SKM-1 (cell line): ENCODE measurements at regions not wholly inside any gene's neighbourhood (a gene's known extent, or its start where the extent isn't known, plus 50 kb on each side); places are given as distances from the start of the nearest gene placed in this dataset.

Experiments used
- DNase-seq: peaks from one replicate; lab custom pipeline; 2025; ENCODE audit not compliant: unreplicated experiment; lab: John Stamatoyannopoulos, UW

DNA sequence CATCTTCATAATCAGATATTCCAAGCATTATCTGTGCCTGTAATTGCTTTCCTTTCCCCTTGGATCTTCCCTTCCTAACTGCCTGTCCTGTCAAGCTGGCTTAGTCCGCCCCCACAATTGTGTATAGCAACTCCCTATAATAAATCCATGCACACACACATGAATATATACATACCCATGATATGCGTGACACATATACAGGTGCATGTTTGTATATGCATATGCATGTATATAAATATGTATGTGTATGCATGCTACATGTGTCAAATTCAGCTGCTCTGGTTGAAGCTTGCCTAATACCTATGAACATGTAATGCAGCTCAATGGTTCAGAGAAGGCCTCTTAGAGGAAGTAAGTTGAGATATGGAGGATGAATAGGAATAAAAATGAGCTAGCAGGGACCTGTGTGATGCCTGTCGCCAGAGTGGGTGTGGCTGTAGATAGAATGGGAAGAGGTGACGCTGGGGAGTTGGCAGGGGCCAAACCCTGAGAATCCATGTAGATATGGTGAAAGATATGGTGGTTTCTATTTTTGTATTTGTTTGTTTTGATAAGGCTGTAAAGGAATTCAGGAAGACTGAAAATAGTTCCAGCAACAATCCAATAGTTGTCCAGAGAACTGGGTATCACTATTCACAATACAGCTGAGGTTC is 595.0 kb upstream of the BOD1L1 start:
- no peak for DNase-seq

DNA sequence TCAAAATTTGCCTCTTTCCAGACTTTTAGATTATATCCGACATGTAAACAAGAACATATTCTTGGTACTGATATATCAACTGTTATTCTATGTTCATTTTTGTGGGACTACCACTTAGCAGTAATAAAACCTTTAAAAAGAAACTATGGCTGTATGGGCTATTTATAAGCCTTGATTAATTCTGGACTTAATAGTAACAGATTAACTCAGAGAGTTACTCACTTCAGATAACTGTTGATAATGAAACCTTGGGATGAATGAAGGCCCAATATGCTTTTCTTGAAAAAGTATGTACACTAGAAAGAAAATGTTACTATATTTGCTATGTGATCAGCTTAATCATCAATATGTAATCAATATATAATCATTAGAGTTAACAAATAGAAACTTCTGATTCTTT is 595.9 kb upstream of the BOD1L1 start:
- DNase-seq, result no peak

DNA sequence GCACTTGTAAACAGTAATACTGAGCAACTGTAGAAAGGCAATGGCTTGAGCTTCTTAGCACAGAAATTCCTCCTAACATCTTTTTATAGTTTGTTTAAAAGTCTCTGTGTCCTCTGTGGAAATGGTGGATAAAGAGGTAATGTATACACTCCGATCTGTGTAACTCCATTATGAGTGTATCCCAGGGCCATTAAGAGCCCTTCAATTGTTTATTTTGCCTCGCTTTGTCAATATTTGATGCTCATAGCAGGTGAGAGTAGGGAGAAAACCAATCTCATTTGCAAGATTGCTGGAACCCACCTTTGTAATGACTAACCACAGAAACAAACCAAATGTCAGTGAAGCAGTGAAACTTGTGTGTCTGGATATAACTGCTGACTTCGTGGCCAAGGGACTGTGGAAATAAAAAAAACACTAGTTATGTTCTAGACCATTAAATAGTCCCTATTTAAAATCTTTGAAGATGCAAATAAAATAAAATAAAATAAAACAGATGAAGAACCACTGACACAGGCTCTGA is 598.2 kb upstream of the BOD1L1 start:
- no peak for DNase-seq

DNA sequence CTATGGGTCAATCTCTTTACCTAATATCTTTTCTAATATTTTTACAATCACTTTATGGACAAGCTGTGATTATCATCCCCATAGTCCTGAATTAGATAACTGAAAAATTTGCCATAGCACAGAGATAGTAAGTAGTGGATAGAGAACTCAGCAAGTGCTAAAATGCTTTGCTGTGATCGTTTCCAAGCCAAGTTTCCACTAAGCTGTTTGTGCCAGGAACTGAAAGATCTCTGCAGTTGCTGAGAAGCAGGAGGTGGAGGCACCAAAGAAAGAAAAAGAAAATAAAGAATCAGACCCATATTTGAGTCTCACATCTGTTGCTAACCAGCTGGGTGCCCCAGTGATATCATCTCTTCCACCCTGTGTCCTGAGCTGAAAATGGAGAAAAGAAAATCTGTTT is 605.6 kb upstream of the BOD1L1 start:
- no peak for DNase-seq

DNA sequence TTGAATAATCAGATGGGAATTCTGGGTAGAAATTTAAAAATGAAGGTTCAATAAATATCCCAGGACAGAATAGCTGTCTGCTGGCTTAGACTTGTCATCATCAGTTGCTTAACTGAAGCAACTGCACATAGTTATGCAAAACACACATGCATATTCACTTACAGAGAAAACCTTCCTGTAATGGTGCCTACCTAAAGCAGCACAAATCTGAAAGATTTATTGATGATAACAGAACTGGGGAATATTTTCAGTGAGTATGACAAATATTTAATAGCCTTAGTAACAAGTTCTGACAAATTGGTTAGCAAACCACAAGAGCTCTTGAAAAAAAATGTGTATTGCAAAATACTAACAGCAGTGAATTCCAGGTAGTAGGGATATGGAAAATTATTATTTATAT is 606.8 kb upstream of the BOD1L1 start:
- DNase-seq, result no peak

DNA sequence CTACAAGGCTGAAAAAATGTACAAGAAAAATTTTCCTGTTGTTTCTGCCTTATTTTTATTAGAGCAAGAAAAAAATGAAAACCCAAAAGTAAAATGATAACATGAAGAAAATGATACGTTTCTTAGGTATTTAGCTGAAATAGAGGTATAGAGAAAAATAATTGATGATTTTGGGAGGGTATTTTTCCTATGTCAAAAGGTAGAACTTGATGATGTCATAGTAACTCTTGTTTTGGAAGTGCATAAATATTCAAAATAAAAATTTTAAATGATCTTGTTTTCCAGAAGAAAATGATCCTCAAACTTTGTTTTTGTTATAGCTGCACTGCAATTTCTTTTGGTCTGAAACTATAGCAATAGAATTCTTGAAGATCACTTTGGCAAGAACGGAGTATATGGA is 608.8 kb upstream of the BOD1L1 start:
- DNase-seq, result no peak

DNA sequence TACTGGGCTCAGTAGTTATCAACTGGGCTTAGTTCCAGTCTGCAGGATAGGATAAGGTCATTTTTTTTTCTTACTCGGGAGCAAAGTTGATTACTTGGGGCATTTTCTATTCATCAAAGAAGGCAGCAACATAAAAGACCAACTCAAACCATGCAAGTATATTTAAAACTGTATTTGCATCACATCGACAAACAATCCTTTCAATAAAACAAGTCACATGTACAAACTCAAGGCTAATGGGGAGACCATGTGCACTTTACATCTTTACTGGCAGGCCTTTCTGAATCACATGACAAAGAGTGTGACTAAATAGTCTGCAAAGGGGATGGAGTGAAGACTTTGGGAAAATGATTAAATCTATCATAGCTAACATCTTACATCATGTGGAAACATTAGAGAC is 610.4 kb upstream of the BOD1L1 start:
- DNase-seq, result no peak

DNA sequence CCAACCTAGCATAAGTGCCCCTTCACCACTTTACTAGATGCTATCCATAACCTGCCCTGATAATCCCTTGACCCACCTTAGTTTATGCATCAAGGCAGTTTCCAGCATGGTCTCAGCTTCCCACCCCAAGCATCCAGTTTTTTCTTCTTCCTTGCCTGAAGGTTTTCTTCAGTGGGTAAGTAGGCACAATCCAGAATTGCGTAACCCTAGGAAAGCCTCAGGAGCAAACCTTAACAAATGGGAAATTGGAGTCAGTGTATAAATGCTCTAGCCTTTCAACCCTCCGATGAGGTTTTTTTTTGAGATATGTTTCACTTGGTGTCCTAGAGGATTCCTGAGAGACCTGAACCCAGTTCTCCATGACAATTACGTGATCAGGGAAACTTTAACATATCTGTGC is 614.0 kb upstream of the BOD1L1 start:
- no peak for DNase-seq

DNA sequence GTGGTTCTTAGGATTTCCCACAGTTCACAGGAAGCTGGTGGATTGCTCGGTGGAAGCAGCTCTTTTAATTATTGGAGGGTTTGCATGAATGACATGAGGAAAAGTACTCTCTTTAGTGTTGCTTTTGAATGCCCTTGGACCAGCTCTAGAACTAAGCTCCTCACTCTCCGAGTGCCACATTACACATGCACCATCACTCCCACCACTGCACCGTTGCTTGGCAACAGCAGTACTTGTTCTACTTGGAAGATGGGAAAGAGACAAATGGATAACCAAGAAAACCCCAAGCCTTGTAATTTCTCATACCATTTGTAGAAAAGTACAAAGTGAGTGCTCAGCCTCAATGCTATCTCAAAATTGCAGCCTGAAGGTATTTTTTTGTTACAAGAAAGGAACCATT is 620.2 kb upstream of the BOD1L1 start:
- no peak for DNase-seq

DNA sequence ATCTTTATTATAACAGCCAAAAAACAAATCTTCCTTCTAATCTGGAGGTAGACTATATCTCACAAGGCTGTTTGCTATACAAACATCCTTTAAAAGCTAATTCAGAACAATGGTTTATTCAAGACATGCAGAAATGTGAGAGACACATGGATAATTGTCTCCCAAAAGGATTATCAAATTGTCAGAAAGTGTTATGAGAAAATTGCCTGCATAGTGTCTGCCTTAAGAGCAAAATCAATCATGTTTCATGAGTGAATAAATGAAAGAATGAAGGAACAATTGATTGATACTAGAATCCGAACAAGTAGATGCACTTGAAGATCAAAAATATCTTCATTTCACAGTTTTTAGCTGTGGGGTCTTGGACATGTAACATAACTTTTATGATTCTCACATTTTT is 621.7 kb upstream of the BOD1L1 start:
- no peak for DNase-seq

DNA sequence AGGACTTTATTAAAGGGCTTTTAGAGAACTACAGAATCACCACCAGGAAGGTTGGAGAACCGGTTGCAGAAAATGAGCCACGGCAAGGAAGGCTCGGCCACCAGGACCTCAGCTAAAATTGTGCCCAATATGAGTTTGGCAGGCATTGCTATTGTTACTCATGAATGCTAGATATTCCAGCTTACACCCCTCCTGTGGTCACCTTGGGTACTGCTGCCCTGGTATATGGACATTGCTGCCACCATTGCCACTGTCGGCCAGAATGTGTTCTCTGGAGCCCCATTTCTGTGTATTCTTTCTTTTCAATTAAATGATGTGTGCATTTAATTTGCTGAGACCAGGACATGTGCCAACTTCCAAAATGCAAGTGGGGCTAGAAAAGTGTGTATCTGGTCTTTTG is 626.7 kb upstream of the BOD1L1 start:
- DNase-seq, result no peak

DNA sequence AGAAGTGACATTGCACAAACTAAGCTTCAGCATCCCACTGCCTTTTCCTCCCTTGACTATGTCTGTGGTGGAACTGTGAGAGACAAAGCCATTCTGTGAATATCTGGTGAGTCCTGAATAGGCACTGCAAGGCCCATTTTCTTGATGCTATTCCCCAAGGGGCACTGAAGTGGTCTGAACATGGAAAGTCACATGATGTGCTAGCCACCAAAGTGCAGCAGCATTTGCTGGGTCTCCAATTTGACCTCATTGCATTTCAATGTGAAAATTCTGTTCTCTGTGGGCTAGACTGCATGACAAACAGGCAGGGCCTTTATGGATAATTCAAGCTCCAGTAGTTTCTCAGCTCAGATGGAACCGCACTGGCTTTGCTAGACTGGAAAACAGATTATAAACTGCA is 627.4 kb upstream of the BOD1L1 start:
- DNase-seq, result no peak

DNA sequence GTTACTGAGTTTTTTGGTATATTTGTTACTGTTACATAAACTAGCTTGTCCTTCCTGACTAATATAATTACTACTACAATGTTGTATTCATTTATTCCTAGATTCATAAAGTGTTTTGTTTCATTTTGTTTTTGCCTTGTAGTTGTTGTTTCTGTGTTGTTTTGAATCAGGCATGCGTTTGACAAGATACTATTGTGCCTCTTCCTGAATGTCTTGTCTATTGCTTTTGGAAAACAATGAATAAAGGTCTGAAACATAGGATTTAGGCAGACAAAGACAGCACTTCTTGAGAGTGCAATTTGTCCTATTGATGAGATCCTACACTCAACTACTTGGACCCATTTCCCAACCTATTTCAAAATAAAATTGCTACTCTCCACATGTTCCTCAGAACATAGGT is 630.4 kb upstream of the BOD1L1 start:
- DNase-seq, result no peak

DNA sequence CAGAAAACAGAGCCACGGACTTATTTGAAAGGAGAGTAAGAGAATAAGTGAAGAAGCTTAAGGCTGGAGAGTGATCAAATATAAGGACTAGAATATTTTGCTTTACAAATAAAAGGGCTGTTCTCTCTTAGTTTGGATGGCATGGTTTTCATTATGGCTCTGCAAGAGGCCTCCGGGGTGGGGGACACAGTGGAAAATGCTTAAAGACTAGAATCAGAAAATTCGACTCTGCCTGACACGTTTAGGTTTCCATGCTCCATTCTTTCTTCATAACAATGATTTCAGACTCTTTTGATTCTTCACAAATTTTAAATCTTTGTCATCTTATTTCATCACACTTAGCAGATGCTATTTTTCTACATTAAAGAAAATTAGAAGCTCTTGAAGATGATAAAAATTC is 632.4 kb upstream of the BOD1L1 start:
- no peak for DNase-seq

DNA sequence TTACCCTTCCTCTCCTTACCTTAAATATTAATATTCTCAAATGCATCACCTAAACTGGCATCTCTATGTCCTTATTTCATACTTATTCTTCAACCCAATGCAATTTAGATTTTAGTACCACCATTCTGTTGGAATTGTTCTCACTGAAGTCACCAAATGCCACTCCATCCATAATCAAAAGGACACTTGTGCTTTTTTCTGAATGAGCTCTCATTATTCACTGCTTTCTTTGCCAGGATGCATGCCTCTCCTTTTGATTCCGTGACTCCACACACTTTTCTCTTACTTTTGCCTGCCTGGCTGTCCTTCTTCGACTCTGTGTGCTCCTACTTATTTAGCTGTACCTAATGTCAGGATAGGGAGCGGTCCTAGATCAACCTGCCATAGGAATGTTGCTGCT is 633.1 kb upstream of the BOD1L1 start:
- no peak for DNase-seq

DNA sequence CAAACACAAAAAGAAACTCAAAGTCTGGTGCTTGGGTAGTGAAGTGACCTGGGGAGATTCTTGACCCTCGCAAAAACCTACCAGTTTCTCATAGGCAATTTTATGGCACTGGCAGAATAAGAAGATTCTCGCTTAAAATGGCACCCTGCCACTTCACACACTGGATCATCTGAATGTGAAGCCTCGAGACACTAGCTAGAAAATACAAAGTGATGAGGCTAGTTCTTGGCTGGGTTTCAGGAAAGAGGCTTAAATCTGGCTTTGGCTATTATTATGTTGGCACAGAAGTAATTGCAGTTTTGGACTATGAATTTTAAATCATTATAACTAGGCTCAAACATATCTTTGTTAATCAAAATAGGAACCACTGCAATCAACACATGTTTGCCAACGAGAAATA is 634.7 kb upstream of the BOD1L1 start:
- no peak for DNase-seq

DNA sequence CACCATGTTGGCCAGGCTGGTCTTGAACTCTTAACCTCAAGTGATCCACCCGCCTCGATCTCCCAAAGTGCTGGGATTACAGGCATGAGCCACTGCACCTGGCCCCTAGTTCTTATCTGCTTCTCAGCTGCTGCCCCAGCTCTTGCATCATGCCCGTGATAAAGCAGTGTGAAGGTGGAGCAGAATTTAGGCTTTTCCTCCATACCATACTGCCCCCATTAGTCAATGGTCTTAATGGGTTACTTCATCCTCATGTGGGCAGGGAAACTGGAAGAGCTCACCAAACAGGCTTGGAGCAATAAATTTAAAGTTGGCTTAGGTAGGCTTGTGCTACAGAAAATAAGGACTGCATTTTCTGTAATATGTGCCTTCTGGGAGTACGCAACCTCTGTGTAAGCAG is 636.9 kb upstream of the BOD1L1 start:
- no peak for DNase-seq

DNA sequence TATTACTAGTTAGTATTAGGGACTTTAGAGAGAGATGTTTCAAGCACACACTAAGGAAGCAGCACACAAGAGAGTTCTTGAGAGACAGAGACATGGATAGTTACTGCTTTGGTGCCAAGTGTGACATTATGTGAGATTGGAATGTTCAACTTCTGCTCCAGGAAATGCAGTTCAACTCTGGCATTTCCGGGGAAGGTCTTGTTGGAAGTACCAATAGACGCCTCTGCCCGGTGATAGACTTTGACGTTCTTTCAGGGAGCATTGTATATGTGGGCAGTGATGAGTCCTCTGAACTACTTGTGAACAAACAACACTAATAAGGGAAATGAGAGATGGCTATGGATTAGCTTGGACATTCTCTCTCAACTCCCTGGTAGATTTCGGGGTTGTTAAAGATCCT is 638.1 kb upstream of the BOD1L1 start:
- DNase-seq, result no peak

DNA sequence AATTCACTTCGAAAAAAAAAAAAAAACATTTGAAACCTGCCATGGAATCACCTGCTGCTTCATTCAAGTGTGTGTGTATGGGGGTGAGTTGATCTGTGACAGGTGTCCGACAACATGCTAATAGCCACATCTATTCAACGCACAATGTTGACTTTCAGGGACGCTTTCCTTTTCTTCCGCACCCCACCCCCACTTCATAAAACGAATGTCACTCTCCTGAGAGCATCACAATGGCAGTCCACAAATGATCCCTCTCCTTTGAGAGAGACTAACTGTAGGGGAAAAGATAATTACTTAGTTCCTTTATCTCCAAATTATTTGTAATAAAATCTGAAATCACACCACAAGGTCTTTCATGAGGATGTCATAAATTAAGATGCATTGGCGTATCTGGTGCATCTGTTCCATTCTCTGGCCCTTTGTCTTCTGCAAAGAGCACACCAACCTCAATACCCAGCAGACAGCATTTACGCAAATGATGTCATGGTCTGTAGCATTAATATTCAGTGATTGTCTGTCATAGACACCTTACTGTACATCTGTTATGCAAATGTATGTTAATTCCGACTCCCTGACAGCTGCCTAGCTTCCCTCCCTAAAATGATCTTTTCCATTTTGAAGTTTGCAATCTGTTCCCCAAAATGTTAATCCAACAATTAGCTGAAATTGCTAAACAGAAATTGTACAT is 640.0 kb upstream of the BOD1L1 start:
- no peak for DNase-seq

DNA sequence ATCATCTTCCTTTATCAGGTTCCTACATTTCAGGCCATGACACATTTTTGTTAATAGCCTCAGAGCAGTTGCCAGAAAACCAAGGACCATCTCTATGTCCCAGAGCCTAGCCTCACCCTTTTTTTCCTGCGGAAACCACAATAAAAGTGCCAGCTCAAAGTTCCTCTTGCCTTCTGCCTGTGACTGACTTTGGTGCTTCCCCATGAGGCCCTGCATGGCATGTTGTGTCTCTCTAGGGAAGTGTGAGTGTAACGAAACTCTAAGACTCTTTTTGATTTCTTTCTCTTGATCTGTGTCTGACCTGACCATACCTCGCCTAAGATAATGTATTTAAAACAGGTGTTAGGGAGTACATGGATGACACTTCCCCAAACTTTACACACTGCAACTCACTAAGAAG is 642.3 kb upstream of the BOD1L1 start:
- DNase-seq, result no peak

DNA sequence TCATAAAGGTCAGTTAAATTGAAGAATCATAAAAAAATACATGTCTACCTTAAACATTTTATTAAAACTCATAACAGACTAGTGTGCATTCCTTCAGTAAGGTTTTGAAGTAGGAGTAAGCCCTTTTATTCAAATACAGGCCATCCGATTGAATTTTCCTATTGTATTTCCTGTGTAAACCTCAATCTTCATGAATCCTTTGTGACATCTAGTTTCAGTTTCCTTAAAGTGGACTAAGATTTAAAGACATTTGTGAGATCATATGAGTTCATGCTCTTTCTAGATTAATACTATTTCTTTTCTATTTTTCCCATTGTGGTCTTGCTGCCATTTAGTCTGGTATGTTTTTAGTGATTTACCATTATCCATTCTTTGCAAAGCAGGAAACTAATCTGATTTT is 644.7 kb upstream of the BOD1L1 start:
- DNase-seq, result no peak

DNA sequence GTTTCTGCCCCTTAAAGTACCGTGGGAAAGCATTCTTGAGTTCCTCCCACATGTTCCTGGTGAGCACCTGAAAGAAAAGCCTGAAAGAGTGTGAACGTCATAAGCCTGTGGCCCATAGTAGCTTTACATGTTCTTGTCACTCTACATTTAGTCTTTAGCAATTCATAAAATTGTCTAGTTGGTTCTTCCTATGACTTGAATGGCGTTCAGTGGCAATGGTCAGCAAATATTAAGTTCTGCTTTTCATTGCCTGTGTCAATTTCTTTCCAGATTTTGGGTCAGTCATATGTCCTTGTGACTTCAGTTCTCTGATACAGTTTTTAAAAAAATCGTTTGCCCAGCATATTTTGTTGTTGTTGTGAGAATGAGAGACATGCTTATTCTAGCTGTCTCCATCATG is 650.0 kb upstream of the BOD1L1 start:
- DNase-seq, result no peak

DNA sequence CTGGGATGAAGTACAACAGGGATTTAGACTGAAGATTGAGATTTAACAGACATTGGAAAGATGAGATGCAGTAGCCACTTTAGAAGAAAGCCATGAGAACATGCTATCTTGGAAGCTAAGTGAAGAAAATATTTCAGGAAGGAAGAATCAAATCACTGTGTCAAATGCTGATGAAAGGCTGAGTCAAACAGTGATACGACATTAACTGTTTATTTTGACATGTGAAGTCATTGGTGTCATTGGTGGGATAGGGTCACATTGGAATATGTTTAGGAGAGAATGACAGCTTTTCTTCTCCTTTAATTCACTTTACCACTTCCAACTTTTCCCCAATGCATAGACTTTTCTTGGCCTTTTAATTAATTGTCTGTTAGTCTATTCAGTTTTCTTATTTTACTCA is 653.0 kb upstream of the BOD1L1 start:
- no peak for DNase-seq
